Umbilical cord (tissue), 1 donor: ENCODE measurements at regions not wholly inside any gene's neighbourhood (a gene's known extent, or its start where the extent isn't known, plus 50 kb on each side); places are given as distances from the start of the nearest gene placed in this dataset.

ENCODE experiments used
- DNase-seq: peaks from one replicate; pipeline ENCODE4 v3.0.0-alpha.2; 2015; ENCODE audit warnings: low spot score

GRCh38 chr2:10964052-10964790 lies 52.5 kb downstream of the KCNF1 start:
- peak; percentile 32 for DNase-seq

DNA sequence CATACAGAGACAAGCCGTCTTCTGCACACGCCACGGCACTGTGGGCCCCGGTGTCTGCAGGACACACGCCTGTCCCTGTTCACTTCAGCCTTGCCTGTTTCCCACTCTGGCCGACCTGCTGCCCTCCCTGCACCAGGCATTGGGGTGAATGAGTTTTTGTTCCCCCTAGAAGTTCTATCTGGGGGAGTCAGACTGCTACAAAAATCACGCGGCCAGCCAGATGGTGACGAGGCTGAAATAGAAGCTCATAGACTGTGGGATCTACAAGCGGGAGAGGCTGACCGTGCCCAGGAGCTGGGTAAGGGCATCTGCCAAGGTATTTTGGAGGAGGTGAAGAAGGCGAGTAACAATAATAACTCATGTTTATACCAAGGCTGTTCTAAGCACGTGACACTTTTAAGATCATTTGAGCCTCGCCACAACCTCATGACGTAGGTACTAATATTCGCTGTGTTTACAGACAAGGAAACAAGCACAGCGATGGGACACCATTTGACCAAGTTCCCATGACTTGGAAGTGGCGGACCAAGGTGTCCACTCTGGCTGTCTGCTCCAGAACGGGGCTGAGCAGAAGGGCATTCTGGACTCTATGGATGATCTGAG lies 53.6 kb downstream of the KCNF1 start:
- DNase-seq: no peak

DNA sequence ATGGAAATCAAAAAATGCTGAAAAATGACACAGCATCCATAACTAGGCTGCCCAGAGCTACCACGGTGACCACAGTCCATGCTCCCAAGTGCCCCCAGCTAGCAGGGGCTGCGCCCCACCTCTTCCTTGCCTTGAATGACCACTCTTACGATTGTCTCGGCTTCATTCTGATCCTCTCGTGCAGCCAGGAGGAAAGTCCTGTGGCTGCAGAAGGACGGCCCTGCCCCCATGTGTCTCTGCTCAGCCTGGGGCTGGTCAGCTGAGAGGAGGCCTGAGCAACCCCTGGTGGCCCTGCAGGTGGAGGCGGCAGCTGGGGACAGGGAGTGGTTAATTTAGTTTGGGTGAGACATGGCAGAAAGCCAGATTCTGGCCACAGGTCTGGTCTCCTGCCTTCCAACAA lies 54.3 kb downstream of the KCNF1 start:
- no peak for DNase-seq

DNA sequence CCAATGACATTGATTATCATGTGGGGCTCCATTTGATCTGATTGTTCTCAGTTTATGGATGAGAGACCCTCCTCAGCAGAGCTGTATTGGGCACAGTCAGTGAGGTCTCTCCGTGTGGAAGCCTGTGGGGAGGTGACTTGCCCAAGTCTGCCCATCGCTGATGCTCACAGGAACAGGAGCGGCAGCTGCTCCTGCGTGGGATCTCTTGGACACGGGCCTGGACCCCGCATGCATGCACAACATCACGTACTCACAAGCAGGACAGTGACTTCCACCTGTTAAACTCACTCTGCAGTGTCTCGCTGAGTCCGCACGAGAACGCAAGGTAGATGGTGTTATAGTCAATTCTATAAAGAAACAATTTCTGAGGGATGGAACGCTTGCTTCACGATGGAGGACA lies 55.0 kb downstream of the KCNF1 start:
- no peak for DNase-seq

DNA sequence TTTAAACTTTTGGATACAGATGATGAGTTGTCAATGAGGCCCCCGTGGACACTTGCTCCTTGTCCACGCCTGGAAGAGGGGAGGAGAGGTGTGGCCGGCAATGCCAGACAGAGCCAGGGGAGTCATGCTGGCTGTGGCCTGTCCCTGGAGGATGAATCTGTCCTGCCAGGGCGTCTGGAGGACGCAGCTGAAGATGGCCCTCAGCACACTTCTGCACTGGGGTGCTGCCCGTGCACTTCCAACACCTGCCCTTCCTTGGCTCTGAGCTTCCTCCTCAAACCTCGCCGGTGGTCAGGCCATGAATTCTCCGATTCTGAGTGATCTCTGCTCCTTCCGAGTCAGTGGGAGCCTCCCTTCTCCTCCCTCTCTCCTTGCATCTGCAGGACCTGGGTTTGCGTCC lies 56.4 kb downstream of the KCNF1 start:
- DNase-seq: no peak

DNA sequence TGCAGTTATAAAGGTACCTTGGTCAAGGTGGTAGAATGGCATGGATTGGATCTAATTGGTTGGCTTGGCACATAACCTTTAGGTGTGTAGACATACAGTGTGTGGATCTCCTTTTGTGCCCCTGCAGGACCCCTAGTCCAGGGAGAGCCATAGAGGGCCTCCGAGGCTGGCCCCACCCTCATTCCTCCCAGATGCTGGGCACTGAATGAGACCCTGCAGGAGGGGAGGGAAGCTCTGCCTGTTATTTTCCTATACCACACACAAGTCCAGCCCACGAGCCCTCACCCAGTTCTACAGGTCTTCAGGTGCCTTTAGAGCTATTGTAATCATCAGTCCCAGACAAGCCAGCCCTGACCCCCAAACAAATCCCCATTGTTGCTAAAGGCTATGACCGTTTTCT lies 58.9 kb downstream of the KCNF1 start:
- no peak for DNase-seq

DNA sequence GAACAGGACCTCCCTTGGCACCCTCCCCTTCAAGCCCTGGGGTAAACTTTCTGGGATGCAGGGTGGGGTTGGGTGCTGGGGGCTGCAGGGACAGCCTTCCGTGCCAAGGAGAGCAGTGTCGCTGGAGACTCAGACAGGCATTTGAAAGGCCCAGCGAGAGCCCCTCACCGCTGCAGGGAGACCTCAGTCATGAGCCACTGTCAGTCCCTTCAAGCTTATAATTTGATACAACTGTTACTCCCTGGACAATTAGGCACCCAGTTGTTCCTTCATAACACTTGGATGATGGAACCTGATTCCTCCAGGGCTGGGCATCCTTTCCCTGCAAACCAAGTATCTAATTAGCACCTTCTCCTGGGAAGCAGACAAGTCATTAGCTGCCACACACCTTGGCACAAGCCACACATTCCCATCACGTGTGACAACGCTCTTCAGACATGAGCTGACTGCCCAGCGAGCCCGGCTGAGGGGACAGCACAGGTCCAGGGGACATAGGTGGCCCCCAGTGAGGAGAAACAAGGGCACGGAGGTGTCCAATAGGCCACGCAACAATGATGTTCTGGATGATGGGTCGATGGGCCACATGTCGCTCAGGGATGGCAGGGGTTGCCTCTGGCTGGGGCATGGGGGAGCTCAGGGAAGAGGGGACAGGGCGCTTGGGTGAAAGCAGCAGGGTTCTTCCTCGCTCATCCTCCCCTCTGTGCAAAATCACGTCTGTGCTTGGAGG lies 59.6 kb downstream of the KCNF1 start:
- DNase-seq: no peak

DNA sequence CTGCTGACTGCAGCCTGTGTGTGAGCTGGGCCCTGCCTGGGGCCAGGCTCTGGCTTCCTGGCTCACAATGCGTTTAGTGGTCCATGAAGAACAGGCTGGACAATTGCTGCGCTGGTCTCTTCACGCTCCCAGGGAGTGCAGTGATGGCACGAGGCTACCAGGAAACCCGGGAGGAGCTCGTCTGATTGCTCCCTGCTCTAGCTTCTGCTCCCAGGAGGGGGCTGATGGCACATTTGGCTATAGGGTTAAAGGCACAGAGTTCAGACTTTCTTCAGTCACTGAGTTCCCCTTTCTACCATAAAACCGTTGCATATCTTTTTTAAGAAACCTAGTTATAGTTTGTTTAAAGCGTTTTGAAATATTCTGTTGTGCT lies 60.1 kb downstream of the KCNF1 start:
- no peak for DNase-seq

DNA sequence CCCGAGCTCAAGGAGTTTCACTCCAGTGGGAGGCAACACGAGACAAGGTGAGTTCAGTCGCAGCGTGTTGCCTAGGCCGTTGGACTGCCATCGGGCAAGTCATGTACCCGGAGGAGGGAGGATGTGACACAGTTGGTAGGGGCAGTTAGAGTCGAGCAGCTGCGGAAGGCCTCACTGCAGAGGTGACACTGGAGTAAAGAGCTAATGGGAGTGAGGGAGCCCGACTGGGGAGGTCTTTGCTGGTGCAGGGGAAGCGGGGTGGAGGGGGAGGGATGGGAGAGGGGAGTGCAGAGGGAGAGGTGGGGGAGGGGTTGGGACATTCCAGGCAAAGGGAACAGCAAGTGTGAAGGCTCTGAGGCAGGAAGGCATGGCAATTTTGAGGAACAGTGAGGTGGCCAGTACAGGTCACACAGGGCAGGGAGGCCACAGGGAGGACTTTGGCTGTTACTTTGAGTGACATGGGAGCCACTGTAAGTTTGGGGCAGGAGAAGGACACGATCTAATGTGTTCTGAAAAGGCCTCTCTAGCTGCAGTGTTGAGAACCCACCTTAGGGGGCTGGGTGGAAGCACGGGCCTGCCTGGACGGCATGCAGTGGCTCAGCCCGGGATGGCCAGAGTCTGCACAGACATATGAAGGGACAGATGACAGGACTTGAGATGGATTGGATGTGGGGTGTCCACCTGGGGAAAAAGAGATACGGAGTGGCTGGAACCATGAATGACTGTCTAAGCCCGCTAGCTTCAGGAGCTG lies 61.1 kb downstream of the KCNF1 start:
- DNase-seq: no peak

GRCh38 chr2:10973766-10974165 lies 62.0 kb downstream of the KCNF1 start:
- DNase-seq: no peak

DNA sequence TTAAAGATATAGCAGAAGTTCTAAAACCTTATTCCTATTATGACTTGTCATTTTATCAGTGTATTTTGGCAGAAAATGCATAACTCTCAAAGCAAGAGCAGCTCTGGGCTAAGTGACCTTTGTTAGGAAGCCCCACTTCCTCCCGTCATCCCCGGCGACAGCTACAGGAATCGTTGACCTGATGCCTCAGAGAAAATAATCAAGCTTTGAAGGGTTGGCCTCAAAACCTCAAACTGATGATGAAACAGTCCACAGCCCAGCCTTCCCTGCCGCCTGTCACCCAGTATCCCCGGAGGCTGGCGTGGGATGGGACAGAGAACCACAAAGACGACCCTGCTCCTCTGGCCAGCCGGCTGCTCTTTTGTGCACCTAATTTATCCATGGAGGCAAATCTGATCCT lies 65.3 kb downstream of the KCNF1 start:
- DNase-seq: no peak

- DNase-seq: peak; percentile 51
These were observed 65.9 kb downstream of the KCNF1 start for GRCh38 chr2:10977621-10978020.

DNA sequence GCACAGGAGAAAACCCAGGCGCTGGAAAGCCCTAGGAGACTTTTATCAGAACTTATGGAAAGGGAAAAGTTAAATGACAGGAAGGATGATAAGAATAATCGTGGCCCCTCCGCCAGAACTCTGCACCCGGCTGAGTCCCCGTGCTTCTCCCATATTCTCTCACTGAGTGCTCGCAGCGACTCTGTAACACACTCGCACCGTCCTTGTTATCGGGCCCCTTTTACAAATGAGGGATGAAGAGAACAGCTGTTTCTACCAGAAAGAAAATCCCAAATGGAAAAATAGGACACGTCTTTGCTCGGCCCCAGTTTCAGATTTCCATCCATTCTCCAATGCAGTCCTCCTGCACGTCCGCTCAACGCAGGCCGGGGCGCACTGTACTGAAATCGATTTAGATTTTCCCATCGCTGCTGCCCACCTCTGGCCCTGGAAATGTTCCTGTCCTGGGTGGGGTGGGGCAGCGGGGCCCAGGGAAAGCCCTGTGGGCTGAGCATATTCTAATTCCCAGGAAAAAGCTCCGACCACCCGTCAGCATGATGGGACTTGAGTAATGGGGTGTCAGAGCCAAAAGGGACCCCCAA lies 66.4 kb downstream of the KCNF1 start:
- peak; percentile 46 for DNase-seq

GRCh38 chr2:10980071-10980470 lies 68.3 kb downstream of the KCNF1 start:
- DNase-seq: no peak

GRCh38 chr2:10980886-10981425 lies 69.2 kb downstream of the KCNF1 start:
- no peak for DNase-seq

DNA sequence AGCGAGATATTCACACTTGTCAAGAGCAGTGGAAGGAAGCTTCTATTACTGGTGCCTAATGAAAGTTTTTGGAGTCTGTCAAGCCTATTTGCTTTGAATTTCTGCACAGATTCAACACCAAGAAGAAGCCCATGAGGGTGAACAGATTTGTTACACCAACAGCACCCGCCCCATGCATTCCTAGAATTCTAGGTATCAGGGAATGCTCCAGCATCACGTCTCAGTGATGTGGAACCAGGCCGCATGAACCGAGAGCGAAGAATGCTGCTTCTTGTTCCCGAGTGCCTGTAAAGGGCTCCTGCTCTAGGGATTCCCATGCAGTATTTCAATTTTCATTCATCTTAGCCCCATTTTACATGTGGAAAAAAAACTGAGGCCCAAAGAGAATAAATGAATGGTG lies 69.7 kb downstream of the KCNF1 start:
- DNase-seq: no peak

DNA sequence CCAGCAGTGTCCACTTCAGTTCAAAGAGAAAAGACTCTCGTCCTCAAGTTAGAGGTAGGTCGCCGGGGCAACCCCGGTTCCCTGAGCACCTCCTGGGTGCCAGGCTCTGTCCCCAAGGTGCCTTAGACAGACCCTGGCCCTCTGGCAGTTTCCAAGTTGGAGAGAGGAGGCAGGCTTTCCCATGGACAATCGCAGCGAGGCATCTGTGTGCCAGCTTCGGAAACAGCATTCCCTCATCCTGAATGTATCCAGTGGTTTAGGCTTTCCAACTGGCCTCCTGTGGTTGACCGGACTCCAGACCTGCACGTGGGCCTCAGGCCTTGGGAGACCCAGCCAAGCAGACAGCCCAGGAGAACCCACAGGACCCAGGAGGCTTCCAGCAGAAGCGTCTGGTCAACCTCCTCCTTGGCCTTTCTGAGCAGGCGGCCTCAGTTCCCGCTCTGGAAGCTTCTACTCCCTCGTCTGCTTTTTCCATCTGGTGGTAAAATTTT lies 70.3 kb downstream of the KCNF1 start:
- DNase-seq: no peak

DNA sequence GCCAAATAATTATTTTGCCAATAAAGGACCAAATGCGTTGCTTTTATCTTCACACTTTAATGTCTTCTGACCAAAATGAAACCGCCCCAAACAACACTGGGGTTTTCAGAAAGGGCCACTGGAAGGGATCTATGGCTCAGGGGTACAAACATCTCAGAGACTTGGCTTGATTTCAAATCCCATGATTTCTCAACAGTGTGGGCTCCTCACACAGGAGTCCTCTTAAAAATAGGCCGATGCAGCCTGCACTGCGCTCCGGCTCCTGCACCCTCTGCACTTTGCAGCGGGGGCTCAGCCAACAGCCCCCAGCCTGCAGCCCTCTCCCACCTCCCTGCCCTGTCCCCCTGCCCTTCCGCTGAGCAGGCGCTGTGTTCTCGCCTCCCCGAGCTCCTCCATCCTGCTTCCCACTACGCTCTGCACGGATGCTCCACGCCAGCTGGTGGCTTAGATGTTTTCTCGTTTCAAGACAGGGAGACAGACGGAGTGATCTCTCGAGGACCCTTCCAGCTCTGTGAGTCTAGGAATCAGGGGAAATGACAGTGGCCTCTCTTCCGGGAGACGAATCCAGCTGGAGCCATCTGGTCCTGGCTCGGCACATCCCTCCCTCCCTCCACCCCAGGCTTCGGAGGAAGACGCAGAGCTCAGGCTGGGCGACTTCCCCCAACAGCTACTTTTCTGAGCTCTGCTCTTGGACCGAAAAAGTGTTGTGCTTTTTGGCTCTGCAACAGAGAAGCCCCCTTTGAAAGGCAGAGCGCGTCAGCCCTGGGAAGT lies 71.4 kb downstream of the KCNF1 start:
- DNase-seq: peak; percentile 57

DNA sequence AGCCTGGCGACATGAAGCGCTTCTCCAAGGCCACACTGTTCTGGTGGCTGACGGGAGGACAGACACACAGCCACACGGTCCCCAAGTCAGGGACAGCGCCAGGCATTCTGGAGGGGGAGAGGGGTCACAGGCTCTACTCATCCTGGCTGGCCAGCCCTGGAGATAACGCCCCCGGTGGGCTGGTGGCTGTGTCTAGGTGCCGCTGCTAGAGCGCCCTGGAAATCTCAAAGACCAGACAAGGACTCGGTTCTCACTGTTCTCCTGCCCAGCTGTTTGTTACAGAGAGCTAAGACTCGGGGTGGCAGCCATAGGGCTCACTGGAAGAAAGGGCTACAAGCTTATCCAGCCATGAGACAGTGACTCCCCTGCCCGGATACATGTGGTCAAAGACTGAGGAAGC lies 72.0 kb downstream of the KCNF1 start:
- no peak for DNase-seq

- peak; percentile 84 for DNase-seq
These were observed 72.8 kb downstream of the KCNF1 start for GRCh38 chr2:10984418-10985135.
